Activated naive CD8-positive, alpha-beta T cell (primary cell): ENCODE measurements at regions not wholly inside any gene's neighbourhood (a gene's known extent, or its start where the extent isn't known, plus 50 kb on each side); places are given as distances from the start of the nearest gene placed in this dataset.
"Not testable (repeated sequence)": the region's sequence is repeated elsewhere in the genome, so short reads cannot be mapped to it uniquely, and the experiment has no call there.

Source experiments
- H3K27ac Mint-ChIP-seq: one replicate; pipeline ENCODE4 v1.8.0; 2021; ENCODE audit warnings: mixed read lengths
- H3K27me3 Mint-ChIP-seq: one replicate; pipeline ENCODE4 v1.8.0; 2021; ENCODE audit warnings: mixed read lengths
- H3K36me3 Mint-ChIP-seq: one replicate; pipeline ENCODE4 v1.8.0; 2021; ENCODE audit warnings: mixed read lengths
- H3K4me1 Mint-ChIP-seq: one replicate; pipeline ENCODE4 v1.8.0; 2021; ENCODE audit warnings: low read depth, mixed read lengths
- H3K4me3 Mint-ChIP-seq: one replicate; pipeline ENCODE4 v1.8.0; 2021; ENCODE audit warnings: mild to moderate bottlenecking, mixed read lengths
- H3K9me3 Mint-ChIP-seq: one replicate; pipeline ENCODE4 v1.8.0; 2021; ENCODE audit warnings: low read depth, mixed read lengths

DNA sequence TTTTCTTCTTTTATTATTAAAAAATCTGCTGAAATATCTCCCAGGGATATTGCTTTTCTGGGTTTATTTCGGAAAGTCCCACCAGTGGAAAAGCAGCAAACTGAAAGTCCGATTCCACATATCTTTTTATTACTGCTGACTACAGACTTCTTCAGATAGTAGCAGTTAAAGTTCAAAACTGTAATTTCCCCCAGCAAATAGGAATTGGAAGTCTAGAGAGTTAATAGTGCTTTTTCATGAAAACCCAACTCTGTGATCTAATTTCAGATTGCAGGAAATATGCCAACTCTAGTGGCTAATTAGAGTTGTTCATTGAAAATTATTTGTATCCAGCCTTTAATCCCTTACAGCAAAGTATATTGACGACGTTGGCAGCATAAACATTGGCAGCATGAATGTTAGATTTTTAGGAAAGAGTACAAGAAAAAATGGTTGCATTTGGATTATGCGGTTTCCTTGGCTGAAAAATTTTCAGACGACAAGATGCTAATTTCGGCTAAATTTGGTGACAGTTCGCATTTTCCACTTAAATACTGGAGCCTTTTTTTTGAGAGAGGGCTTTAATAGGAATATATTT, 472.9 kb upstream of the CBLB start:
- no peak overlapping the region for H3K4me3 Mint-ChIP-seq
- H3K27me3 Mint-ChIP-seq: no peaks in the 10 kb centered on the region
- no peak overlapping the region for H3K27ac Mint-ChIP-seq
- no peaks in the 10 kb centered on the region for H3K36me3 Mint-ChIP-seq
- no peaks in the 10 kb centered on the region for H3K9me3 Mint-ChIP-seq
- H3K4me1 Mint-ChIP-seq: peaks cover 33% of the 10 kb centered on the region

DNA sequence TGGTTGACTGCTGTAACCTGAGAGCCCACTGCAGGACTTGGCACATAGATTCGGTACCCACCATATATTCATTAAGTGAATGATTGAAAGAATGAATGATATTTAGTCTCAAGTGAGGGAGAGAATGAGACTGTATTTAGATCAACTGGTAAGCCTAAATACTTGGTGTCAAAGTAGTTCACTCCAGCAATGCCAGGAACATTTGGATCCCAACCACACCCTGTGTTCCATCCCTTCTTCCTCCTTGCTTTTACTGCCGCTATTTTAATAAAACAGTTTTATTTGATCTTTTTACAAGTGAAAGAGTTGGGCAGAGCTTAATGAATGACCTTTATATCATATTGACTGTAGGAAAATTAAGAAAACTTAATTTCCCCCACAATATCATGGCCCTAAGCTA, 473.6 kb upstream of the CBLB start:
- no peak overlapping the region for H3K27ac Mint-ChIP-seq
- H3K4me1 Mint-ChIP-seq: peaks cover 26% of the 10 kb centered on the region
- H3K4me3 Mint-ChIP-seq: no peak overlapping the region
- no peaks in the 10 kb centered on the region for H3K27me3 Mint-ChIP-seq
- no peaks in the 10 kb centered on the region for H3K36me3 Mint-ChIP-seq
- H3K9me3 Mint-ChIP-seq: no peaks in the 10 kb centered on the region

GRCh38 chr3:106343811-106344210, 475.0 kb upstream of the CBLB start:
- H3K27me3 Mint-ChIP-seq: no peaks in the 10 kb centered on the region
- no peaks in the 10 kb centered on the region for H3K9me3 Mint-ChIP-seq
- peaks cover 11% of the 10 kb centered on the region for H3K4me1 Mint-ChIP-seq
- no peaks in the 10 kb centered on the region for H3K36me3 Mint-ChIP-seq
- H3K27ac Mint-ChIP-seq: no peak overlapping the region
- H3K4me3 Mint-ChIP-seq: no peak overlapping the region

GRCh38 chr3:106345353-106346027, 476.7 kb upstream of the CBLB start:
- Mint-ChIP-seq H3K4me3 (no peak overlapping the region), H3K27ac (no peak overlapping the region), H3K9me3 (no peaks in the 10 kb centered on the region), H3K27me3 (no peaks in the 10 kb centered on the region), H3K4me1 (peaks cover 15% of the 10 kb centered on the region), H3K36me3 (no peaks in the 10 kb centered on the region)

DNA sequence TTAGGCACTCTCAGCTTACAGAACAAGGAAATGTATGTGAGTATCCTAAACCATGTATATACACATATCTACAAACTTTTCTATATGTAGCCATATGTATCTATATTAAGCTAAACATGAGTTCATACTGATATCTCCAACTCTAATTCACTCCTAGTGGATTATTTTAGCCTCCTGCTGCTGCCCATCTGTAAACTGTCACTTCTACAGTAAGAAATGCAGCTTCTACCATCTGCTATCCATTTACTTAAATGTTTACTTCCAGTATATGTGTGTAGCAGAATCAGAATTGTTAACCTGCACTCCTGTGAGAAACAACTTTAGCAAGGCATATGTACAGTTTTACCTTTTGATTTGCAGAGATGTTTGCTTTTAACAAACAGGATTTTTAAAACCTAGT, 478.5 kb upstream of the CBLB start:
- Mint-ChIP-seq H3K4me3 (no peak overlapping the region), H3K27ac (no peak overlapping the region), H3K36me3 (no peaks in the 10 kb centered on the region), H3K27me3 (no peaks in the 10 kb centered on the region), H3K9me3 (no peaks in the 10 kb centered on the region), H3K4me1 (peaks cover 17% of the 10 kb centered on the region)

- Mint-ChIP-seq H3K27ac (no peak overlapping the region), H3K27me3 (no peaks in the 10 kb centered on the region), H3K4me3 (no peak overlapping the region), H3K9me3 (no peaks in the 10 kb centered on the region), H3K36me3 (no peaks in the 10 kb centered on the region), H3K4me1 (peaks cover 17% of the 10 kb centered on the region)
Measured at GRCh38 chr3:106348139-106348690, 479.4 kb upstream of the CBLB start.

- Mint-ChIP-seq H3K4me3 (no peak overlapping the region), H3K27ac (peak overlapping the region; percentile 50), H3K9me3 (peaks cover 7% of the 10 kb centered on the region), H3K27me3 (no peaks in the 10 kb centered on the region), H3K36me3 (no peaks in the 10 kb centered on the region), H3K4me1 (peaks cover 17% of the 10 kb centered on the region)
Measured at GRCh38 chr3:106349191-106349881, 480.5 kb upstream of the CBLB start.

DNA sequence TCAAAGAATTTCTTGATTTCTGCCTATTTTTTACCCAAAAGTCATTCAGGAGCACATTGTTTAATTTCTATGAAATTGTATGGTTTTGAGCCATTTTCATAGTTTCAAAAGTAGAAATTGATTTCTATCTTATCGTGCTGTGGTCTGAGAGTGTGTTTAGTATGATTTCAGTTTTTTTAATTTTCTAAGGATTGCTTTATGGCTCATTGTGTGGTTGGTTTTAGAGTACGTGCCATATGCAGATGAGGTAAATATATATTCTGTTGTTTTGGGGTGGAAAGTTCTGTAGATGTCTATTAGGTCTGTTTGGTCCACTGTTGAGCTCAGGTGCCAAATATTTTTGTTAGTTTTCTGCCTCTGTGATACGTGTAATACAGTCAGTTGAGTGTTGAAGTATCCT, 487.1 kb upstream of the CBLB start:
- H3K27ac Mint-ChIP-seq: no peak overlapping the region
- no peaks in the 10 kb centered on the region for H3K27me3 Mint-ChIP-seq
- H3K4me3 Mint-ChIP-seq: no peak overlapping the region
- no peaks in the 10 kb centered on the region for H3K36me3 Mint-ChIP-seq
- H3K9me3 Mint-ChIP-seq: peaks cover 7% of the 10 kb centered on the region
- peaks cover 2% of the 10 kb centered on the region for H3K4me1 Mint-ChIP-seq

- Mint-ChIP-seq H3K27ac (no peak overlapping the region), H3K4me3 (no peak overlapping the region), H3K36me3 (peaks cover 5% of the 10 kb centered on the region), H3K4me1 (no peaks in the 10 kb centered on the region), H3K9me3 (no peaks in the 10 kb centered on the region), H3K27me3 (no peaks in the 10 kb centered on the region)
Measured at GRCh38 chr3:106359692-106360091, 490.9 kb upstream of the CBLB start.

DNA sequence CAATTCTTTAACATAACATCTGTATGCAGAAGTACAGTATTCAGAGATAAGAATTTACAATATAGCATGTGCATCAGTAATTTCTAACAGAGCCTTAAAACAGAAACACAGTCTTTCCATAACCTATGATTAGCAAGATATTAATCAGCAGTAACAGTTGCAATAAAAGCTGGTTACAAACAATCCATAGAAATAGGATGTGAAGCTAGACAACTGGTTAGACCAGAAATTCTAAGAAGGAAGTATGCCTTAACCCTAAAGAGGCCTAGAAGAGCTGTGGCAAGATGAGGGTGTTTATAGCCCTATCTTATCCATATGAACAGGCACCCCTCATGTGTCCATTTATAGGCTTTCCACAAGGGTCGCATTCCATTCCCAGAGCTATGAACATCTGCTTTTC, 492.1 kb upstream of the CBLB start:
- H3K27ac Mint-ChIP-seq, H3K4me3 Mint-ChIP-seq, H3K36me3 Mint-ChIP-seq, H3K9me3 Mint-ChIP-seq, H3K4me1 Mint-ChIP-seq, H3K27me3 Mint-ChIP-seq: not testable (repeated sequence)

DNA sequence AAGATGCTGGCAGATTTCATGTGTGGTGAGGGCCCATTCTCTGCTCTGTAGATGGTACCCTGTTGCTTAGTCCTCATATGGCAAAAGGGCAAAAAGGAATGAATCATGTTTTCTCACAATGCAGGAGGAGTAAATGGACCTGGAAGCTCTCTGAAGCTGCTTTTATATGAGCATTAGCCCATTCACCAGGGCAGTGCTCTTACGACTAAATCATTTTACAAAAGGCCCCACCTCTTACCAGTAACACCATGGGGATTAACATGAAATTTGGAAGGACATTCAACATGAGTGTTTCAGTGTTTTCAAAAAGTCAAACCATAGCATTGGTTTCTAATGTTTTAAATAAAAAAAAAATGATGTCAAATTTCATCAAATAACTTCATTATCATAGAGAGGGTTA, 495.7 kb upstream of the CBLB start:
- no peak overlapping the region for H3K4me3 Mint-ChIP-seq
- H3K4me1 Mint-ChIP-seq: peaks cover 7% of the 10 kb centered on the region
- no peaks in the 10 kb centered on the region for H3K9me3 Mint-ChIP-seq
- H3K27ac Mint-ChIP-seq: no peak overlapping the region
- H3K27me3 Mint-ChIP-seq: no peaks in the 10 kb centered on the region
- peaks cover 5% of the 10 kb centered on the region for H3K36me3 Mint-ChIP-seq

- Mint-ChIP-seq H3K4me3 (no peak overlapping the region), H3K27ac (peak overlapping the region; percentile 54), H3K9me3 (no peaks in the 10 kb centered on the region)
Measured at GRCh38 chr3:106365061-106365691, 496.4 kb upstream of the CBLB start.

GRCh38 chr3:106366352-106366751, 497.5 kb upstream of the CBLB start:
- H3K9me3 Mint-ChIP-seq: no peaks in the 10 kb centered on the region
- peaks cover 5% of the 10 kb centered on the region for H3K36me3 Mint-ChIP-seq
- no peak overlapping the region for H3K27ac Mint-ChIP-seq
- H3K4me1 Mint-ChIP-seq: peaks cover 7% of the 10 kb centered on the region
- H3K4me3 Mint-ChIP-seq: no peak overlapping the region
- no peaks in the 10 kb centered on the region for H3K27me3 Mint-ChIP-seq

More at GRCh38 chr3:106365061-106365691, 496.4 kb upstream of the CBLB start:
- H3K27me3 Mint-ChIP-seq: no peaks in the 10 kb centered on the region
- peaks cover 5% of the 10 kb centered on the region for H3K36me3 Mint-ChIP-seq
- peaks cover 7% of the 10 kb centered on the region for H3K4me1 Mint-ChIP-seq

DNA sequence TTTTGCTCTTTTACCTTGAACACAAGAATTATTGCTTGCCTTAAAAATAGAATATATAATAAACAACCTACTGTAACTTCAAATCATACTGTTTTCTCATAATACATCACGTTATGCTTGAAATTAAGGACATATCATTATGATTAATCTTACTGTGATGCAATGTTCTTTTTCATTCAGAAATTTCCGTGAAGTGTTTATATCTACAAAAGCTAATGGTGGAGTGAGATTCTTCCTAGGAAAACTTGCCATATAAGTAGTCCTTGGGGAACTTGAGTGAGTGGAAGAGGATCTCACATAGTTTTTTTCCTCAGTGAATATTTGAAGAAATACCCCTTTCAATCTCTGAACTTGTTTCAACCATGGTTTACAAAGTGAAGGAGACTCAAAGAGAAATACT, 498.7 kb upstream of the CBLB start:
- Mint-ChIP-seq H3K4me1 (peaks cover 7% of the 10 kb centered on the region), H3K36me3 (no peaks in the 10 kb centered on the region), H3K27me3 (no peaks in the 10 kb centered on the region), H3K4me3 (no peak overlapping the region), H3K27ac (no peak overlapping the region), H3K9me3 (no peaks in the 10 kb centered on the region)
